IMR-90 (cell line): ENCODE measurements at regions not wholly inside any gene's neighbourhood (a gene's known extent, or its start where the extent isn't known, plus 50 kb on each side); places are given as distances from the start of the nearest gene placed in this dataset.
"Not testable (repeated sequence)": the region's sequence is repeated elsewhere in the genome, so short reads cannot be mapped to it uniquely, and the experiment has no call there.

Experiments
- ATAC-seq: fragments of 200-7000 bp; cut with Tn5 transposase; 2 replicates; pipeline ENCODE4 v1.9.1; 2020; ENCODE audit warnings: low read depth, mild to moderate bottlenecking, moderate library complexity
- BruUV-seq: library from RNA; stranded (reverse); fragments of 400-500 nt; replicated peaks from 2 replicates; lab custom pipeline; 2021; lab: Mats Ljungman, UMichigan
- CTCF ChIA-PET: fragments of 300-600 bp; formaldehyde crosslinking; extraction: SDS; loops from one replicate; lab custom pipeline; 2021; ENCODE audit warnings: antibody characterized with exemption; lab: Yijun Ruan, JAX
- POLR2A ChIA-PET: fragments of 300-600 bp; sonication (Branson Sonifier 250); formaldehyde crosslinking; loops from one replicate; lab custom pipeline; 2022; ENCODE audit warnings: antibody characterized with exemption; ENCODE audit not compliant: unreplicated experiment; lab: Charles Lee
- DNase-seq: peaks from one replicate; pipeline ENCODE4 v3.0.0; 2013
- H2AFZ ChIP-seq: replicated peaks from 2 replicates; pipeline ENCODE3; 2013; ENCODE audit warnings: low read length, mild to moderate bottlenecking; ENCODE audit not compliant: poor library complexity
- H2AK5ac ChIP-seq: 2 replicates; pipeline ENCODE4 v1.6.1; 2013; ENCODE audit warnings: low read depth, low read length, inconsistent platforms
- H2AK9ac ChIP-seq: replicated peaks from 2 replicates; pipeline ENCODE3; 2013; ENCODE audit warnings: mild to moderate bottlenecking, low read depth, low read length, moderate library complexity; ENCODE audit not compliant: poor library complexity
- H2BK120ac ChIP-seq: 2 replicates; pipeline ENCODE4 v1.6.1; 2013; ENCODE audit warnings: low read depth, low read length, inconsistent platforms
- H2BK15ac ChIP-seq: 3 replicates; pipeline ENCODE4 v1.6.1; 2013; ENCODE audit warnings: low read depth, low read length, inconsistent platforms
- H2BK20ac ChIP-seq: 2 replicates; pipeline ENCODE4 v1.6.1; 2013; ENCODE audit warnings: low read depth, mild to moderate bottlenecking, inconsistent platforms, low read length, moderate library complexity
- H2BK5ac ChIP-seq: 2 replicates; pipeline ENCODE4 v1.6.1; 2013; ENCODE audit warnings: mild to moderate bottlenecking, low read depth, low read length, inconsistent platforms; ENCODE audit not compliant: poor library complexity, severe bottlenecking
- H3K14ac ChIP-seq: replicated peaks from 2 replicates; pipeline ENCODE4 v1.6.1; 2013; ENCODE audit warnings: low read depth, low read length, inconsistent platforms
- H3K18ac ChIP-seq: 2 replicates; pipeline ENCODE4 v1.6.1; 2013; ENCODE audit warnings: low read depth, low read length, control low read depth
- H3K23ac ChIP-seq: 2 replicates; pipeline ENCODE4 v1.6.1; 2013; ENCODE audit warnings: low read depth, low read length, inconsistent platforms
- H3K27ac ChIP-seq: 2 replicates; pipeline ENCODE4 v1.5.1; 2013; ENCODE audit warnings: mild to moderate bottlenecking, control low read depth, low read length; ENCODE audit not compliant: insufficient read depth
- H3K27me3 ChIP-seq: 2 replicates; pipeline ENCODE4 v1.6.1; 2013; ENCODE audit warnings: low read length; ENCODE audit not compliant: control insufficient read depth, insufficient read depth
- H3K36me3 ChIP-seq: 2 replicates; pipeline ENCODE4 v1.6.1; 2013; ENCODE audit warnings: low read length, mixed read lengths; ENCODE audit not compliant: control insufficient read depth, insufficient read depth
- H3K4ac ChIP-seq: 2 replicates; pipeline ENCODE4 v1.6.1; 2013; ENCODE audit warnings: low read depth, low read length, inconsistent platforms
- H3K4me1 ChIP-seq: 2 replicates; pipeline ENCODE4 v1.6.1; 2013; ENCODE audit warnings: low read length, mixed read lengths; ENCODE audit not compliant: control insufficient read depth, insufficient read depth
- H3K4me2 ChIP-seq: 2 replicates; pipeline ENCODE4 v1.6.1; 2013; ENCODE audit warnings: low read depth, mild to moderate bottlenecking, control low read depth, low read length, moderate library complexity
- H3K4me3 ChIP-seq: 2 replicates; pipeline ENCODE4 v1.5.1; 2013; ENCODE audit warnings: low read depth, mild to moderate bottlenecking, control low read depth, low read length, moderate library complexity; ENCODE audit not compliant: insufficient read depth
- H3K56ac ChIP-seq: 2 replicates; pipeline ENCODE4 v1.6.1; 2013; ENCODE audit warnings: low read length, inconsistent platforms; ENCODE audit not compliant: insufficient read depth; ENCODE audit errors: extremely low read depth
- H3K79me1 ChIP-seq, 2 experiments: 2 replicates each; pipeline ENCODE4 v1.6.1; 2013; ENCODE audit warnings: low read length in 2 of 2, inconsistent platforms in 1 of 2, low read depth in 1 of 2
- H3K9ac ChIP-seq: 2 replicates; pipeline ENCODE4 v1.6.1; 2013; ENCODE audit warnings: low read depth, low read length, control low read depth
- H3K9me1 ChIP-seq: 2 replicates; pipeline ENCODE4 v1.6.1; 2013; ENCODE audit warnings: low read length, inconsistent platforms; ENCODE audit not compliant: insufficient read depth
- H3K9me3 ChIP-seq: 2 replicates; pipeline ENCODE4 v1.6.1; 2013; ENCODE audit warnings: low read length; ENCODE audit not compliant: control insufficient read depth, insufficient read depth
- H4K20me1 ChIP-seq: 2 replicates; pipeline ENCODE4 v1.6.1; 2013; ENCODE audit warnings: low read length, inconsistent platforms; ENCODE audit not compliant: insufficient read depth
- H4K5ac ChIP-seq: 2 replicates; pipeline ENCODE4 v1.6.1; 2013; ENCODE audit warnings: mild to moderate bottlenecking, low read depth, low read length, control low read depth
- H4K8ac ChIP-seq, 2 experiments: 2 replicates each; pipeline ENCODE4 v1.6.1; 2013; ENCODE audit warnings: low read depth in 2 of 2, low read length in 2 of 2, control low read depth in 1 of 2, inconsistent platforms in 1 of 2
- H4K91ac ChIP-seq: 2 replicates; pipeline ENCODE4 v1.6.1; 2013; ENCODE audit warnings: low read depth, low read length, inconsistent platforms; ENCODE audit not compliant: insufficient read depth
- WGBS, 2 experiments: methylation state at CpG; one replicate each; pipeline versions ENCODE4 v1.1.5 to v1.1.7; 2013; ENCODE audit warnings: missing lambda C conversion rate in 2 of 2; ENCODE audit not compliant: insufficient read length in 1 of 2; ENCODE audit errors: extremely low coverage in 2 of 2; 5-methylcytosine and 5-hydroxymethylcytosine counted together
- dilution Hi-C: fragments of 300-500 bp; cut with HindIII; formaldehyde crosslinking; loops from one replicate; pipeline ENCODE4 v1.14.3; 2018; ENCODE audit warnings: low sequenced_read_pairs; ENCODE audit not compliant: unreplicated experiment
- in situ Hi-C: fragments of 300-500 bp; cut with MboI; formaldehyde crosslinking; loops from 3 replicates; pipeline ENCODE4 v1.14.3; 2019; ENCODE audit warnings: low sequenced_read_pairs, inconsistent platforms, mixed read lengths
- intact Hi-C: fragments of 100-400 bp; cut with micrococcal nuclease; formaldehyde crosslinking; loops from 2 replicates; pipeline ENCODE4 v1.10.0; 2022

DNA sequence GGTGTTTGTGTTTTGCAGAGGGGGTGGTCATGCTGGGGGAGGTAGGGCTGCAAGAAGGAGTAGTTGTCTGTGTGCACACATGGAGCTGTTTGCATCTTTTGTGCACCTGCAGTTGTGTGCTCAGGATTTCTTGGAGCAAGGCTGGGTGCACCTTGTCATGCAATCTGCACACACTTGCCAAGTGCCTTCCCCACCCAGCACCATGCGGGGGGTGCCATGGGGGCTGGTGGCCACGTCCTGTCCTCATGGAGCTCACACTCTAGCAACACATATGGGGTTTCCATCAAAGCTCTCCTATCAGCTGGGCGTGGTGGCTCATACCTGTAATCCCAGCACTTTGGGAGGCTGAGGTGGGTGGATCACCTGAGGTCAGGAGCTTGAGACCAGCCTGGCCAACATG is 111.6 kb downstream of the CRLF3 start:
- H3K79me1 ChIP-seq: peaks cover 6 to 27% of the 10 kb centered on the region in 2 experiments
- CTCF ChIA-PET, POLR2A ChIA-PET: not testable (repeated sequence)

GRCh38 chr17:30711626-30712507 is 112.6 kb downstream of the CRLF3 start:
- H3K23ac ChIP-seq, H3K27me3 ChIP-seq, H2AK9ac ChIP-seq, POLR2A ChIA-PET, H2BK120ac ChIP-seq, H4K91ac ChIP-seq, CTCF ChIA-PET, H2BK5ac ChIP-seq, H3K4me2 ChIP-seq, H2BK20ac ChIP-seq, BruUV-seq, H3K14ac ChIP-seq, DNase-seq, H3K4me3 ChIP-seq, H2AFZ ChIP-seq, H3K27ac ChIP-seq, H2AK5ac ChIP-seq, dilution Hi-C loops, H3K9me1 ChIP-seq, ATAC-seq, H3K9ac ChIP-seq, H3K56ac ChIP-seq, H3K9me3 ChIP-seq, H4K8ac ChIP-seq, H4K5ac ChIP-seq, H3K18ac ChIP-seq, H3K4ac ChIP-seq, intact Hi-C loops, H3K36me3 ChIP-seq, H3K4me1 ChIP-seq, H2BK15ac ChIP-seq: not testable (repeated sequence)
- H3K79me1 ChIP-seq: peaks cover 0 to 20% of the 10 kb centered on the region in 2 experiments; a peak in 2 of 4 replicates
- in situ Hi-C loops: loop anchor here (25.0 kb wide), 1 partner anchor 400 kb away; no protein-coding TSS in a partner anchor
- H4K20me1 ChIP-seq: peaks cover 16% of the 10 kb centered on the region
- WGBS, 2 experiments: 70% methylated on average over 2 of the region's 30 CpGs; no CpG with 5 or more reads in 1 of the 2 experiments

More for the DNA sequence above, 111.6 kb downstream of the CRLF3 start:
- H2BK120ac ChIP-seq, H3K4me3 ChIP-seq, ATAC-seq, H3K4ac ChIP-seq, H3K27me3 ChIP-seq, H4K8ac ChIP-seq, H3K14ac ChIP-seq, H4K91ac ChIP-seq, H2AK5ac ChIP-seq, H2AK9ac ChIP-seq, H3K36me3 ChIP-seq, H2BK20ac ChIP-seq, H4K5ac ChIP-seq, BruUV-seq, H3K23ac ChIP-seq, H2BK5ac ChIP-seq, dilution Hi-C loops, H3K27ac ChIP-seq, H3K56ac ChIP-seq, H3K9me1 ChIP-seq, H3K4me1 ChIP-seq, intact Hi-C loops, H3K9me3 ChIP-seq, DNase-seq, H2AFZ ChIP-seq, H3K9ac ChIP-seq, H3K4me2 ChIP-seq, H3K18ac ChIP-seq, H2BK15ac ChIP-seq: not testable (repeated sequence)
- H4K20me1 ChIP-seq: peaks cover 16% of the 10 kb centered on the region
- in situ Hi-C loops: loop anchor here (25.0 kb wide), 1 partner anchor 401 kb away; no protein-coding TSS in a partner anchor
- WGBS, 2 experiments: no CpG with 5 or more reads among the region's 3 CpGs
